ENCODE measurements at regions not wholly inside any gene's neighbourhood (a gene's known extent, or its start where the extent isn't known, plus 50 kb on each side); places are given as distances from the start of the nearest gene placed in this dataset.

GRCh38 chr10:131427901-131428300, 116.4 kb upstream of the TCERG1L start:
- no peak for TF ChIP-seq POLR2A (IDR thresholded peaks at IDR 0.05)
- TF ChIP-seq, protein P1, sequence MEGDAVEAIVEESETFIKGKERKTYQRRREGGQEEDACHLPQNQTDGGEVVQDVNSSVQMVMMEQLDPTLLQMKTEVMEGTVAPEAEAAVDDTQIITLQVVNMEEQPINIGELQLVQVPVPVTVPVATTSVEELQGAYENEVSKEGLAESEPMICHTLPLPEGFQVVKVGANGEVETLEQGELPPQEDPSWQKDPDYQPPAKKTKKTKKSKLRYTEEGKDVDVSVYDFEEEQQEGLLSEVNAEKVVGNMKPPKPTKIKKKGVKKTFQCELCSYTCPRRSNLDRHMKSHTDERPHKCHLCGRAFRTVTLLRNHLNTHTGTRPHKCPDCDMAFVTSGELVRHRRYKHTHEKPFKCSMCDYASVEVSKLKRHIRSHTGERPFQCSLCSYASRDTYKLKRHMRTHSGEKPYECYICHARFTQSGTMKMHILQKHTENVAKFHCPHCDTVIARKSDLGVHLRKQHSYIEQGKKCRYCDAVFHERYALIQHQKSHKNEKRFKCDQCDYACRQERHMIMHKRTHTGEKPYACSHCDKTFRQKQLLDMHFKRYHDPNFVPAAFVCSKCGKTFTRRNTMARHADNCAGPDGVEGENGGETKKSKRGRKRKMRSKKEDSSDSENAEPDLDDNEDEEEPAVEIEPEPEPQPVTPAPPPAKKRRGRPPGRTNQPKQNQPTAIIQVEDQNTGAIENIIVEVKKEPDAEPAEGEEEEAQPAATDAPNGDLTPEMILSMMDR (IDR thresholded peaks at IDR 0.05), result no peak
- TF ChIP-seq POLR2AphosphoS5 (IDR thresholded peaks at IDR 0.05), result no peak
